Mammary epithelial cell (primary cell): ENCODE measurements at regions not wholly inside any gene's neighbourhood (a gene's known extent, or its start where the extent isn't known, plus 50 kb on each side); places are given as distances from the start of the nearest gene placed in this dataset.

Source experiments
- EZH2 ChIP-seq: IDR thresholded peaks from 2 replicates; pipeline ENCODE4 v1.6.1; 2012; ENCODE audit warnings: low read length, inconsistent platforms, borderline replicate concordance
- TF ChIP-seq, protein P1 (sequence below), 2 donors: IDR thresholded peaks in 1 of 2; conservative IDR thresholded peaks in 1 of 2; 2 replicates each; pipeline ENCODE4 v1.5.1; 2011 to 2012; ENCODE audit warnings: inconsistent platforms in 2 of 2, low read length in 2 of 2, mild to moderate bottlenecking in 2 of 2, control low read depth in 1 of 2, low read depth in 1 of 2; ENCODE audit not compliant: insufficient read depth in 1 of 2; ENCODE audit errors: extremely low read depth in 1 of 2

DNA sequence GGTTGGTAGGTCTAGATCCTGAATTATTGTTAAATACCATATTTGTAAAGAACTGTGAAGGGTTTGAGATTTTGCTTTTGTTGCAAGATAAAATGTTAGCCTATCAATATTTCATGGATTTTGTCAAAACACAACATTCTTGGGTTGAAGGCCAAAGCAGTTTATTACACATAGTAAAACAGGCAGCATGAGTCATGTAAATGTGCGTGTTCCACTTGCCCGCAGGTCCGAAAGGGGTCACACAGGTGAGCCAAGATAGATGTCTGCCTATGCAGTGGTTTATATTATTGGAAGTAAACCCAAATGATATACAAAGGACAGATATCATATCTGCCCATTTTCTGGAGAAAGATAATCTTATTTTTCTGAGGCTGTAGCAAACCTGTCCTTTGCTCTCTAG is 1654.4 kb upstream of the SPRY2 start:
- TF ChIP-seq, protein P1, sequence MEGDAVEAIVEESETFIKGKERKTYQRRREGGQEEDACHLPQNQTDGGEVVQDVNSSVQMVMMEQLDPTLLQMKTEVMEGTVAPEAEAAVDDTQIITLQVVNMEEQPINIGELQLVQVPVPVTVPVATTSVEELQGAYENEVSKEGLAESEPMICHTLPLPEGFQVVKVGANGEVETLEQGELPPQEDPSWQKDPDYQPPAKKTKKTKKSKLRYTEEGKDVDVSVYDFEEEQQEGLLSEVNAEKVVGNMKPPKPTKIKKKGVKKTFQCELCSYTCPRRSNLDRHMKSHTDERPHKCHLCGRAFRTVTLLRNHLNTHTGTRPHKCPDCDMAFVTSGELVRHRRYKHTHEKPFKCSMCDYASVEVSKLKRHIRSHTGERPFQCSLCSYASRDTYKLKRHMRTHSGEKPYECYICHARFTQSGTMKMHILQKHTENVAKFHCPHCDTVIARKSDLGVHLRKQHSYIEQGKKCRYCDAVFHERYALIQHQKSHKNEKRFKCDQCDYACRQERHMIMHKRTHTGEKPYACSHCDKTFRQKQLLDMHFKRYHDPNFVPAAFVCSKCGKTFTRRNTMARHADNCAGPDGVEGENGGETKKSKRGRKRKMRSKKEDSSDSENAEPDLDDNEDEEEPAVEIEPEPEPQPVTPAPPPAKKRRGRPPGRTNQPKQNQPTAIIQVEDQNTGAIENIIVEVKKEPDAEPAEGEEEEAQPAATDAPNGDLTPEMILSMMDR (conservative IDR thresholded peaks at IDR 0.05 in 1 of 2, IDR thresholded peaks at IDR 0.05 in 1 of 2; ENCODE audit: extremely low read depth in 1 of 2, insufficient read depth in 1 of 2, low read depth in 1 of 2, low read length in 2 of 2), result no peak
- TF ChIP-seq EZH2, result no peak
